ENCODE measurements at regions not wholly inside any gene's neighbourhood (a gene's known extent, or its start where the extent isn't known, plus 50 kb on each side); places are given as distances from the start of the nearest gene placed in this dataset.

DNA sequence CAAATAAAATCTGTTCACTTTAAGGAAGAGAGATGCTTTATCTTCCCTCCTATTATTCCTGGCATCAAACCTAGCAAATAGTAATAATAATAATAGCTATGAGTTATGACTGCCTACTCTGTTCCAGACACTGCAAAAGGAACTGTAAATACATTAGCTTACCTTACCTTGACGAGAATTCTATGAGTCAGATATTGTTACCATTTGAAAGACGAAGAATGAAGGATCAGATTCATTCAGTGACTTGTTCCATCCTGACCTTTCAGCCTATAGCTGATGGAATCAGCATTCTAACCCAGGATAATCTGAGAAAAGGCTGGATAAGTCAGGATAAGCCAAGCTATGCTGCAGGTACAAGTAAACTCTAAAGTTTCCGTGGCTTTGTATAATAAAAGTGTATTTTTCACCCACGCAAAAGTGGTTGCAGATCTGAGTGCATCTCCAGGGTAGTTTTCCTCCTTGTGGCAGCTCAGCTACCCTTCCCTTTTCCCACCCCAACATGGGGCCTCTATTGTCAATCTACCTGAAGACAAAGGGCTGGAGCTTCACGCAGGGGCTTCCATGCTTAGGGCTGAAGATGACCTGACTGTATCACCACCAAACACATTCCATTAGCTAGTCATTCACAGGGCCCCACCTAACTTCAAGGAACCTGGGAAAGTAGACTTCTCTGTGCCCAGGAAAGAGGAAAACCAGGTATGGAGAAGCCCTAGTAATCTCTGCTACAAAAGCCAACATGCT is 57.2 kb upstream of the CCND2 start:
- Histone ChIP-seq H3K4me2 (ENCODE audit: low read length) (no peak overlapping the region), H3F3A (ENCODE audit: insufficient read depth, low read length, poor library complexity, severe bottlenecking) (no peaks in the 10 kb centered on the region), H3K9ac (ENCODE audit: low read length) (no peak overlapping the region), H3K27ac (ENCODE audit: low read length) (no peak overlapping the region), H3K27me3 (ENCODE audit: insufficient read depth, low read depth, low read length) (no peaks in the 10 kb centered on the region), H4K20me1 (ENCODE audit: insufficient read depth) (no peaks in the 10 kb centered on the region), H3K9me2 (ENCODE audit: insufficient read depth, low read length) (no peaks in the 10 kb centered on the region), H3K4me3 (ENCODE audit: low read length) (no peak overlapping the region), H3K36me3 (ENCODE audit: insufficient read depth, low read length) (no peaks in the 10 kb centered on the region), H2AFZ (ENCODE audit: low read depth, low read length) (no peak overlapping the region), H3K79me2 (replicated peaks; ENCODE audit: insufficient read depth, low read length) (no peaks in the 10 kb centered on the region), H3K9me3 (ENCODE audit: low read length) (no peaks in the 10 kb centered on the region)
- TF ChIP-seq SMC3 (conservative IDR thresholded peaks at IDR 0.05; ENCODE audit: poor library complexity) (no peak), EP300 (conservative IDR thresholded peaks at IDR 0.05; ENCODE audit: poor library complexity, severe bottlenecking) (no peak), EZH2 (IDR thresholded peaks at IDR 0.05; ENCODE audit: borderline replicate concordance, insufficient read depth, low read length, poor library complexity, severe bottlenecking) (no peak), POLR2AphosphoS5 (IDR thresholded peaks at IDR 0.05) (no peak), MXI1 (conservative IDR thresholded peaks at IDR 0.05; ENCODE audit: poor library complexity, severe bottlenecking) (no peak), TAF1 (IDR thresholded peaks at IDR 0.05; ENCODE audit: low read depth) (no peak), RAD21 (conservative IDR thresholded peaks at IDR 0.05) (no peak)
- TF ChIP-seq, protein P1, sequence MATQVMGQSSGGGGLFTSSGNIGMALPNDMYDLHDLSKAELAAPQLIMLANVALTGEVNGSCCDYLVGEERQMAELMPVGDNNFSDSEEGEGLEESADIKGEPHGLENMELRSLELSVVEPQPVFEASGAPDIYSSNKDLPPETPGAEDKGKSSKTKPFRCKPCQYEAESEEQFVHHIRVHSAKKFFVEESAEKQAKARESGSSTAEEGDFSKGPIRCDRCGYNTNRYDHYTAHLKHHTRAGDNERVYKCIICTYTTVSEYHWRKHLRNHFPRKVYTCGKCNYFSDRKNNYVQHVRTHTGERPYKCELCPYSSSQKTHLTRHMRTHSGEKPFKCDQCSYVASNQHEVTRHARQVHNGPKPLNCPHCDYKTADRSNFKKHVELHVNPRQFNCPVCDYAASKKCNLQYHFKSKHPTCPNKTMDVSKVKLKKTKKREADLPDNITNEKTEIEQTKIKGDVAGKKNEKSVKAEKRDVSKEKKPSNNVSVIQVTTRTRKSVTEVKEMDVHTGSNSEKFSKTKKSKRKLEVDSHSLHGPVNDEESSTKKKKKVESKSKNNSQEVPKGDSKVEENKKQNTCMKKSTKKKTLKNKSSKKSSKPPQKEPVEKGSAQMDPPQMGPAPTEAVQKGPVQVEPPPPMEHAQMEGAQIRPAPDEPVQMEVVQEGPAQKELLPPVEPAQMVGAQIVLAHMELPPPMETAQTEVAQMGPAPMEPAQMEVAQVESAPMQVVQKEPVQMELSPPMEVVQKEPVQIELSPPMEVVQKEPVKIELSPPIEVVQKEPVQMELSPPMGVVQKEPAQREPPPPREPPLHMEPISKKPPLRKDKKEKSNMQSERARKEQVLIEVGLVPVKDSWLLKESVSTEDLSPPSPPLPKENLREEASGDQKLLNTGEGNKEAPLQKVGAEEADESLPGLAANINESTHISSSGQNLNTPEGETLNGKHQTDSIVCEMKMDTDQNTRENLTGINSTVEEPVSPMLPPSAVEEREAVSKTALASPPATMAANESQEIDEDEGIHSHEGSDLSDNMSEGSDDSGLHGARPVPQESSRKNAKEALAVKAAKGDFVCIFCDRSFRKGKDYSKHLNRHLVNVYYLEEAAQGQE (IDR thresholded peaks at IDR 0.05; ENCODE audit: borderline replicate concordance): no peak
- TF ChIP-seq, protein P2, sequence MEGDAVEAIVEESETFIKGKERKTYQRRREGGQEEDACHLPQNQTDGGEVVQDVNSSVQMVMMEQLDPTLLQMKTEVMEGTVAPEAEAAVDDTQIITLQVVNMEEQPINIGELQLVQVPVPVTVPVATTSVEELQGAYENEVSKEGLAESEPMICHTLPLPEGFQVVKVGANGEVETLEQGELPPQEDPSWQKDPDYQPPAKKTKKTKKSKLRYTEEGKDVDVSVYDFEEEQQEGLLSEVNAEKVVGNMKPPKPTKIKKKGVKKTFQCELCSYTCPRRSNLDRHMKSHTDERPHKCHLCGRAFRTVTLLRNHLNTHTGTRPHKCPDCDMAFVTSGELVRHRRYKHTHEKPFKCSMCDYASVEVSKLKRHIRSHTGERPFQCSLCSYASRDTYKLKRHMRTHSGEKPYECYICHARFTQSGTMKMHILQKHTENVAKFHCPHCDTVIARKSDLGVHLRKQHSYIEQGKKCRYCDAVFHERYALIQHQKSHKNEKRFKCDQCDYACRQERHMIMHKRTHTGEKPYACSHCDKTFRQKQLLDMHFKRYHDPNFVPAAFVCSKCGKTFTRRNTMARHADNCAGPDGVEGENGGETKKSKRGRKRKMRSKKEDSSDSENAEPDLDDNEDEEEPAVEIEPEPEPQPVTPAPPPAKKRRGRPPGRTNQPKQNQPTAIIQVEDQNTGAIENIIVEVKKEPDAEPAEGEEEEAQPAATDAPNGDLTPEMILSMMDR (IDR thresholded peaks at IDR 0.05; ENCODE audit: poor library complexity, severe bottlenecking): no peak

DNA sequence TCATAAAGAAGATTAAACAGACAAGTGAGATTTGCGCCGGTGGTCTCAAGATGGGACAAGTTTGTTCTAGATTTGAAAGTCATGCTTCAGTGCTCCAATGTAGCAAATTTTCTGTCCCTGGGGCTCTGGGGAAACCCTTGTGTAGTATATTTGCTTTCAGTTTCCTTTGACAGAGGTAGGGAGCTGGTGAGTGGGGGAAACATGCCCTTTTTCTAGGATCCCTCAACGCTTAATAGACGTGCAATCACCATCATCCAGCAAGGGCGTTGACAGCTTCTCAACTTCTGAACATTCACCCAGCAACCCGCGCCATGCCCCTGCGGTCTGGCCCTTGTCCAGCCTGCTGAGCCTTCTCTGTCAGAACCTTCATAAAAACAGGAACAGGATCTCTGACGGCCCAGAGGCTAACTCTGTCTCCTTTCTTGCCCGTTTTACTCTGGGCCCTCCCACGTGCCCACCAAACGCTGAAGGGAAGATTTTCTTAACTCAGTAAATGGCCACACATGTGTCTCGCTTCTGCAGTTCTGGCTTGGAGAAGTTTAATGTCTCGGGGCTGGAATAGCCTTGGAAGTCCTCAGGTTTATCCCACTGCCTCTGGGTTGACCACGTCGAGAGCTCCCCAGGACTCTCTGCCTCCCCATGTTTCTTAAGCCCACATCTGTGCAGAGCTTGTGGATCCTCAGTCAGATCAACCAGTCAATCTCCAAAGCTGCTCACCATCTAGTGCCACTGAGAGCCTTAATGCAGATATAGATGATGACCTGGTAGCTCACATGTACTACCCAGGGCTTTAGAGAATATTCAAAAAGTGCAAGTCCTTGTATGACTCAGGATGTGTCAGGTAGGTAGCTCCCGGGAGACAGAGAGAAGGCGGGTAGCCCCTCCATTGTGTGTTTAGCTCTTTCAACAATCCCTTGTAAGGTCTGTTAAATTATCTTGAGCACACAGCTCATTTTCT is 58.1 kb upstream of the CCND2 start:
- Histone ChIP-seq H3K27ac (ENCODE audit: low read length) (no peak overlapping the region), H3F3A (ENCODE audit: insufficient read depth, low read length, poor library complexity, severe bottlenecking) (no peaks in the 10 kb centered on the region), H2AFZ (ENCODE audit: low read depth, low read length) (no peak overlapping the region), H3K27me3 (ENCODE audit: insufficient read depth, low read depth, low read length) (no peaks in the 10 kb centered on the region), H4K20me1 (ENCODE audit: insufficient read depth) (no peaks in the 10 kb centered on the region), H3K4me2 (ENCODE audit: low read length) (no peak overlapping the region), H3K9ac (ENCODE audit: low read length) (no peak overlapping the region), H3K9me3 (ENCODE audit: low read length) (no peaks in the 10 kb centered on the region), H3K79me2 (replicated peaks; ENCODE audit: insufficient read depth, low read length) (no peaks in the 10 kb centered on the region), H3K36me3 (ENCODE audit: insufficient read depth, low read length) (no peaks in the 10 kb centered on the region), H3K4me3 (ENCODE audit: low read length) (no peak overlapping the region), H3K9me2 (ENCODE audit: insufficient read depth, low read length) (no peaks in the 10 kb centered on the region)
- TF ChIP-seq POLR2AphosphoS5 (IDR thresholded peaks at IDR 0.05): no peak
- no peak for TF ChIP-seq EP300 (conservative IDR thresholded peaks at IDR 0.05; ENCODE audit: poor library complexity, severe bottlenecking)
- TF ChIP-seq RAD21 (conservative IDR thresholded peaks at IDR 0.05): no peak
- no peak for TF ChIP-seq EZH2 (IDR thresholded peaks at IDR 0.05; ENCODE audit: borderline replicate concordance, insufficient read depth, low read length, poor library complexity, severe bottlenecking)
- TF ChIP-seq, protein P1 (IDR thresholded peaks at IDR 0.05; ENCODE audit: borderline replicate concordance): no peak
- no peak for TF ChIP-seq MXI1 (conservative IDR thresholded peaks at IDR 0.05; ENCODE audit: poor library complexity, severe bottlenecking)
- TF ChIP-seq, protein P2 (IDR thresholded peaks at IDR 0.05; ENCODE audit: poor library complexity, severe bottlenecking): no peak
- TF ChIP-seq SMC3 (conservative IDR thresholded peaks at IDR 0.05; ENCODE audit: poor library complexity): no peak
- no peak for TF ChIP-seq TAF1 (IDR thresholded peaks at IDR 0.05; ENCODE audit: low read depth)
